ENCODE measurements at regions not wholly inside any gene's neighbourhood (a gene's known extent, or its start where the extent isn't known, plus 50 kb on each side); places are given as distances from the start of the nearest gene placed in this dataset.

GRCh38 chr5:91443761-91444467, 60.8 kb upstream of the ARRDC3 start:
- intact Hi-C loops (cut with micrococcal nuclease; ENCODE audit: unreplicated experiment): no loop called here

GRCh38 chr5:91443023-91443422, 59.9 kb upstream of the ARRDC3 start:
- CTCF ChIA-PET (ENCODE audit: unreplicated experiment): no interaction called here
- no peaks in the 10 kb centered on the region for H4K20me1 ChIP-seq (ENCODE audit: insufficient read depth, low read length)

More at GRCh38 chr5:91443761-91444467, 60.8 kb upstream of the ARRDC3 start:
- BruUV-seq (replicated peaks): no TSS peak
- H3K4me1 ChIP-seq (ENCODE audit: insufficient read depth, low read length, poor library complexity, severe bottlenecking): no peaks in the 10 kb centered on the region
- no peak overlapping the region for H3K4me3 ChIP-seq (ENCODE audit: low read depth, low read length, poor library complexity, severe bottlenecking)
- ChIA-PET POLR2A (interaction anchor here (0.5 to 0.7 kb wide), 2 partner anchors 21 to 304 kb away, joined by 3 to 9 read pairs; no protein-coding TSS in a partner anchor), CTCF (ENCODE audit: unreplicated experiment) (no interaction called here)
- H3K79me2 ChIP-seq (ENCODE audit: insufficient read depth, low read depth, low read length): no peaks in the 10 kb centered on the region
- H3K9me3 ChIP-seq (ENCODE audit: low read length): no peaks in the 10 kb centered on the region
- DNase-seq (ENCODE audit: low spot score): no peak
- H4K20me1 ChIP-seq (ENCODE audit: insufficient read depth, low read length): no peaks in the 10 kb centered on the region
- H2AFZ ChIP-seq (ENCODE audit: low read length): no peak overlapping the region
- TF ChIP-seq EZH2phosphoT487 (IDR thresholded peaks at IDR 0.05; ENCODE audit: borderline replicate concordance, low read depth, low read length) (no peak), CTCF (conservative IDR thresholded peaks at IDR 0.05; ENCODE audit: low read length) (no peak)
- H3K9me2 ChIP-seq (ENCODE audit: insufficient read depth, low read length): no peaks in the 10 kb centered on the region
- no peaks in the 10 kb centered on the region for H3K36me3 ChIP-seq (ENCODE audit: insufficient read depth, low read length)
- H3K27ac ChIP-seq (ENCODE audit: low read depth, low read length, poor library complexity, severe bottlenecking): no peak overlapping the region
- no peak overlapping the region for H3K4me2 ChIP-seq (ENCODE audit: low read length)

More at GRCh38 chr5:91443023-91443422, 59.9 kb upstream of the ARRDC3 start:
- Histone ChIP-seq H3K36me3 (ENCODE audit: insufficient read depth, low read length) (no peaks in the 10 kb centered on the region), H3K9me2 (ENCODE audit: insufficient read depth, low read length) (no peaks in the 10 kb centered on the region), H3K4me1 (ENCODE audit: insufficient read depth, low read length, poor library complexity, severe bottlenecking) (no peaks in the 10 kb centered on the region), H3K79me2 (ENCODE audit: insufficient read depth, low read depth, low read length) (no peaks in the 10 kb centered on the region), H3K4me2 (ENCODE audit: low read length) (no peak overlapping the region), H2AFZ (ENCODE audit: low read length) (no peak overlapping the region), H3K4me3 (ENCODE audit: low read depth, low read length, poor library complexity, severe bottlenecking) (no peak overlapping the region), H3K9me3 (ENCODE audit: low read length) (no peaks in the 10 kb centered on the region), H3K27ac (ENCODE audit: low read depth, low read length, poor library complexity, severe bottlenecking) (no peak overlapping the region)
- intact Hi-C loops (cut with micrococcal nuclease; ENCODE audit: unreplicated experiment): no loop called here
- BruUV-seq (replicated peaks): no TSS peak
- DNase-seq (ENCODE audit: low spot score): no peak
- TF ChIP-seq CTCF (conservative IDR thresholded peaks at IDR 0.05; ENCODE audit: low read length) (no peak), EZH2phosphoT487 (IDR thresholded peaks at IDR 0.05; ENCODE audit: borderline replicate concordance, low read depth, low read length) (no peak)
- POLR2A ChIA-PET: no interaction called here

Measured in OCI-LY7 (cell line).